ENCODE measurements at regions not wholly inside any gene's neighbourhood (a gene's known extent, or its start where the extent isn't known, plus 50 kb on each side); places are given as distances from the start of the nearest gene placed in this dataset.

DNA sequence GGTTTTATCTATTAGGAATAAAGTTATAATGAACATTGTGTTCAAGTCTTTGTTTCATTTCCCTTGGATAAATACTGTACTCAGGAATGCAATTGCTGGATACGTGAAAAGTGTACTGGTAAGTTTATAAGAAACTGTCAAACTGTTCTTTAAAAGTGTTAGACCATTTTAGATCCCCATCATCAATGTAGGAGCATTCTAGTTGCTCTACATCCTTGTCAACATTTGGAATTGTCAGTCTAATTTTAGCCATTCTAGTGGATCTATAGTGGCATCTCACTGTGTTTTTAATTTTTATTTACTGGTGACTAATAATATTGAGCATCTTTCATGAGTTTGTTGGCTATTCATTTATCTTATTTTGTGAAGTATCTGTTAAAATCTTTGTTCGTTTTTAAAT is 354.0 kb upstream of the NRP1 start:
- DNase-seq (ENCODE audit: low read depth) = no peak
- TF ChIP-seq, protein P1, sequence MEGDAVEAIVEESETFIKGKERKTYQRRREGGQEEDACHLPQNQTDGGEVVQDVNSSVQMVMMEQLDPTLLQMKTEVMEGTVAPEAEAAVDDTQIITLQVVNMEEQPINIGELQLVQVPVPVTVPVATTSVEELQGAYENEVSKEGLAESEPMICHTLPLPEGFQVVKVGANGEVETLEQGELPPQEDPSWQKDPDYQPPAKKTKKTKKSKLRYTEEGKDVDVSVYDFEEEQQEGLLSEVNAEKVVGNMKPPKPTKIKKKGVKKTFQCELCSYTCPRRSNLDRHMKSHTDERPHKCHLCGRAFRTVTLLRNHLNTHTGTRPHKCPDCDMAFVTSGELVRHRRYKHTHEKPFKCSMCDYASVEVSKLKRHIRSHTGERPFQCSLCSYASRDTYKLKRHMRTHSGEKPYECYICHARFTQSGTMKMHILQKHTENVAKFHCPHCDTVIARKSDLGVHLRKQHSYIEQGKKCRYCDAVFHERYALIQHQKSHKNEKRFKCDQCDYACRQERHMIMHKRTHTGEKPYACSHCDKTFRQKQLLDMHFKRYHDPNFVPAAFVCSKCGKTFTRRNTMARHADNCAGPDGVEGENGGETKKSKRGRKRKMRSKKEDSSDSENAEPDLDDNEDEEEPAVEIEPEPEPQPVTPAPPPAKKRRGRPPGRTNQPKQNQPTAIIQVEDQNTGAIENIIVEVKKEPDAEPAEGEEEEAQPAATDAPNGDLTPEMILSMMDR (IDR thresholded peaks at IDR 0.05; ENCODE audit: insufficient read depth, low read depth, low read length, missing control alignments) = no peak
- no peak overlapping the region for H3K4me3 ChIP-seq (ENCODE audit: low read depth, low read length)

DNA sequence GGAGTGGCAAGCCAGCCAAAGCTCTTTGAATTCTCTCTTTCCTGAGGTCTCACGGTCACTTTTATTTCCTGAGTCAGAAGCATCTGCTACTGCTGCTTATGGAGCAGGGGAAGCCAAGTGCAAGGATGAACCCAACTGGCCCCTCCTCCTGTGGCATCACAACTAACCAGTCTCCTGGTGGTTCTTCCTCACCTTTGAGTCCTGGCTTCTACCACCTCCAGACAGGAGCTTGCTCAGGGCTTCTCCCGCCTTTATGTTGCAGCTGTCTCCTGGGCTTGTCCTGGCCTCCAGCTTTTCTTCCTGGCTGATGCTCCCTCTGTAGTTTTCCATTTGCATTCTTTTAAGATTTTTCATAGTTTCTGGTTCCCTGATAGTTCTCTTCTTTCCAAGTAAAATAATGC is 349.7 kb upstream of the NRP1 start:
- TF ChIP-seq, protein P1 (IDR thresholded peaks at IDR 0.05; ENCODE audit: insufficient read depth, low read depth, low read length, missing control alignments) = no peak
- H3K4me3 ChIP-seq (ENCODE audit: low read depth, low read length) = no peak overlapping the region
- DNase-seq (ENCODE audit: low read depth) = no peak

DNA sequence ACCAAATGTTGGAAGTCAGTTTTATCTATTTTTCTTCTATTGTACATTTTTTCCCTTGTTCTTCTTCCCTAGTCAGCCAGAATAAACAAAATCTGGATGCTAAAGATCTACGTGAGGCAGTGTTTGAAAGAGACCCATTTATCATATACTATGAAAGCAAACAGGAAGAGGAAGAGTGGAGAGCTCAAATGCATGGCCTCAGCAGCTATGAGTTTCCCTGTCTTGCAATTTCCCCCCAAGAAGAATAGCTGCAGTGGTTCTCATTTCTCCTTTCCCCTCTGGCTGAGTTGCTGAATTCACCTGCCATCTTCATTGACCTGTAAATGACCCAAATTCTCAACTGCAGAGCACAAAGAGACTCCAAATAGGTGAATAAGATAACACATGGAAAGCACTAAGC is 347.1 kb upstream of the NRP1 start:
- no peak for DNase-seq (ENCODE audit: low read depth)
- TF ChIP-seq, protein P1 (IDR thresholded peaks at IDR 0.05; ENCODE audit: insufficient read depth, low read depth, low read length, missing control alignments) = no peak

DNA sequence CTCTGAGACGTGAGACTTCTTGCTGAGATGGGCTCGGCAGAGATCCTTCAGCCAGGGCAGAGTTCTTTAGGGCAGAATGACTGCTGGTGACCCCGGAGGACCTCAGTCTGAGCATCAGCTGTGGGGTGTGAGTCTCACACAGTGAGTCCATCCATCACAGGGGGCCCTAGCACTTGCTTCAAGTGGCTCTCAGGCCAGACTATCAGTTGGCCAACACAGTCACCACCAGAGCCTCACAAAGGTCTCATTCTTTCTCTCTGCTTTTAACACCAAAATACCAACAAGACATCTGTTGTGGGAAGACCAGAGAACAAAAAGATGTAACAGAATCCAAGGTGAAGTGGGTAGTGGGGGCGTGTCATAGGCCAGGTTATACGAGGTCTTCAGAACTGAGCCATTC is 345.6 kb upstream of the NRP1 start:
- DNase-seq (ENCODE audit: low read depth) = no peak
- no peak overlapping the region for H3K4me3 ChIP-seq (ENCODE audit: low read depth, low read length)
- TF ChIP-seq, protein P1 (IDR thresholded peaks at IDR 0.05; ENCODE audit: insufficient read depth, low read depth, low read length, missing control alignments) = no peak

More for the DNA sequence above, 347.1 kb upstream of the NRP1 start:
- no peak overlapping the region for H3K4me3 ChIP-seq (ENCODE audit: low read depth, low read length)

- H3K4me3 ChIP-seq (ENCODE audit: low read depth, low read length) = no peak overlapping the region
- TF ChIP-seq, protein P1 (IDR thresholded peaks at IDR 0.05; ENCODE audit: insufficient read depth, low read depth, low read length, missing control alignments) = no peak
- no peak for DNase-seq (ENCODE audit: low read depth)
Observed at GRCh38 chr10:33676606-33677339, 342.3 kb upstream of the NRP1 start.

GRCh38 chr10:33674986-33675599 is 340.6 kb upstream of the NRP1 start:
- DNase-seq (ENCODE audit: low read depth) = no peak
- H3K4me3 ChIP-seq (ENCODE audit: low read depth, low read length) = no peak overlapping the region
- TF ChIP-seq, protein P1 (IDR thresholded peaks at IDR 0.05; ENCODE audit: insufficient read depth, low read depth, low read length, missing control alignments) = no peak
